ENCODE measurements at regions not wholly inside any gene's neighbourhood (a gene's known extent, or its start where the extent isn't known, plus 50 kb on each side); places are given as distances from the start of the nearest gene placed in this dataset.

DNA sequence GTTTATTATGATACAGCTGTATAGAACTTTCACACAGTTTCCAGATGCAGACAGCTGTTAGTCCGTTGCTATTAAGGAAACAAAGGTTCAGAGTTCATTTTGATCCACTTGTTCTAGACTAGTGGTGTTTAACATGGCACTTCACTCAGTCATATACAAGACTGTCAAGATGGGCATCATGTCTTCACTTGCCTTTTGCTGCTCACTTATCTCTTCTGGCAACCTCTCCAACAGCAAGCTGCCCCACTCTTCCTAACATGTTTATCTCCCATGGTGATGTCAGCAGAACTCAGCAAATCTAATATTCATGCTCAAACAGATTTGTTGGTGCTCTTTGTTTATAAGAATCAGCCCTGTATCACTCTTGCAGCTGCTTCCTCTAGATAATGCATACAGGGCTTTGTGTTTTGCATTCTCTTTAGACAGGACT lies 236.2 kb upstream of the HAND2 start:
- no peaks in the 10 kb centered on the region for H3K36me3 ChIP-seq
- DNase-seq: no peak
- no peaks in the 10 kb centered on the region for H3K9me3 ChIP-seq
- no peak overlapping the region for H3K4me3 ChIP-seq
- H3K27me3 ChIP-seq: no peaks in the 10 kb centered on the region
- H3K27ac ChIP-seq: no peak overlapping the region
- no peak for TF ChIP-seq CTCF (IDR thresholded peaks at IDR 0.05)
- intact Hi-C loops (cut with DNase I; ENCODE audit: low total_unique reads): no loop called here
- no peaks in the 10 kb centered on the region for H3K4me1 ChIP-seq

- no peak for DNase-seq
- H3K27ac ChIP-seq: no peak overlapping the region
- intact Hi-C loops (cut with DNase I; ENCODE audit: low total_unique reads): no loop called here
Measured at GRCh38 chr4:173765751-173766150, 235.7 kb upstream of the HAND2 start.

DNA sequence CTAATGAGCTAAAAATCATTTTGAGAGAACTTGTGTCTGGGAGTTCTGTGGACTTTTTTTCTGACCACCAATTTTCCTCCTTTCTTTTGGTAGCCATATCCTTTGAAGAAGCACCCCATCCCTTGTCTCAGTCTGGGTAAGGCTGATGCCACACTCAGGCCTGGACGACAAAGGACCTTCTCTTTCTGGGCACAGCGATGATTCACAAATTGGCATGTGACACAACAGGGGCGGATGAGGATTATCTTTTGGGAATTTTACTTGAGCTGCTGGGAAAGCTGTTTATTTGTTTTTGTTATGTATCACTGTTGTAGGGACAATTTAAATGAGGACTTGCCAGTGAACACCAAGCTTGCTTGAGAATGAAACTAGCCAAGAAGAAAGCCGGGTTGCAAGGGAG lies 233.4 kb upstream of the HAND2 start:
- no peak for DNase-seq
- no peak for TF ChIP-seq CTCF (IDR thresholded peaks at IDR 0.05)
- Histone ChIP-seq H3K4me3 (no peak overlapping the region), H3K36me3 (no peaks in the 10 kb centered on the region), H3K27me3 (no peaks in the 10 kb centered on the region), H3K4me1 (peaks cover 0 to 10% (median 0%) of the 10 kb centered on the region in 4 donors), H3K9me3 (no peaks in the 10 kb centered on the region), H3K27ac (no peak overlapping the region)
- intact Hi-C loops (cut with DNase I; ENCODE audit: low total_unique reads): no loop called here

More at GRCh38 chr4:173765751-173766150, 235.7 kb upstream of the HAND2 start:
- no peaks in the 10 kb centered on the region for H3K4me1 ChIP-seq
- no peaks in the 10 kb centered on the region for H3K27me3 ChIP-seq
- H3K36me3 ChIP-seq: no peaks in the 10 kb centered on the region
- H3K9me3 ChIP-seq: no peaks in the 10 kb centered on the region
- no peak overlapping the region for H3K4me3 ChIP-seq
- no peak for TF ChIP-seq CTCF (IDR thresholded peaks at IDR 0.05)

GRCh38 chr4:173761938-173762337 lies 231.9 kb upstream of the HAND2 start:
- TF ChIP-seq CTCF (IDR thresholded peaks at IDR 0.05): no peak
- Histone ChIP-seq H3K4me1 (peaks cover 0 to 15% (median 0%) of the 10 kb centered on the region in 4 donors), H3K9me3 (no peaks in the 10 kb centered on the region), H3K36me3 (no peaks in the 10 kb centered on the region), H3K4me3 (no peak overlapping the region), H3K27me3 (no peaks in the 10 kb centered on the region), H3K27ac (no peak overlapping the region)
- no peak for DNase-seq
- intact Hi-C loops (cut with DNase I; ENCODE audit: low total_unique reads): no loop called here

DNA sequence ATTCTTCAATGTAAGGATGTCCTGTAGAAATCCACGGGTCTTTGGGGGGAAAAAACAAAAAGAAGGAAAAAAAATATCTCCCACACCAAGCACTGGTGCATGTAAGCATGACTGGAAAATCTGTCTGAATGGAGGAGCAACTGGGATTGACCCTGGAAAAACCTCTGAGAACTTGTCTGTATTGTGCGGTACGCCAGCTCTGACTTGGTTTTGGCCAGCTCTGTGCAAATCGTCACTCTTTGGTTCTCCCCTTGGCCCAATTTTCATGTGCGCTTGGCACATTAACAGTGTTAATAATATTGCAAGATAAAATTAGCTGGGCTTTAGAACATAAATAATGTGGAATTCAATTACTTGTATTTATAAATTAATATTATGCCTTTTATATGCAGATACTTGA lies 231.2 kb upstream of the HAND2 start:
- Histone ChIP-seq H3K27me3 (no peaks in the 10 kb centered on the region), H3K4me1 (peaks cover 0 to 15% (median 0%) of the 10 kb centered on the region in 4 donors), H3K27ac (no peak overlapping the region), H3K36me3 (no peaks in the 10 kb centered on the region), H3K9me3 (no peaks in the 10 kb centered on the region), H3K4me3 (no peak overlapping the region)
- no peak for TF ChIP-seq CTCF (IDR thresholded peaks at IDR 0.05)
- intact Hi-C loops (cut with DNase I; ENCODE audit: low total_unique reads): no loop called here
- DNase-seq: no peak

DNA sequence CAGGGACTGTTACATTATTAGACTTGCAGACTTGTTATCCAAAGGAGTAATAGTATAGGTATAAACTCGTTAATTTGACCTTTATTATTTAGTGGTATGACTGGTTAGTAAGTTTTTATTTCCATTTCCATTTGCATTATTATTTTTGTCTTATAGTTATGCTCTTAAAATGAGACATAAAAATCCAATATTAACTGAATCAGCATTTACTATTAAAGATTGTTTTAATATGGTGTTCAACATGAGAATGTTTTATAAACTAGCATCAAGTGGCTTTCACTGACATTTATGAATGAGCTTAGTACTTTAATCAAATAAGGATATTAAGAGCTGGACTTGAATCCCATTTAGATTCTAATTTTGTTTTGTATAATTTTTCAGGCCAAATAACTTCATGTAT lies 228.1 kb upstream of the HAND2 start:
- no peak overlapping the region for H3K4me3 ChIP-seq
- intact Hi-C loops (cut with DNase I; ENCODE audit: low total_unique reads): no loop called here
- no peak for TF ChIP-seq CTCF (IDR thresholded peaks at IDR 0.05)
- DNase-seq: no peak
- H3K36me3 ChIP-seq: no peaks in the 10 kb centered on the region
- no peaks in the 10 kb centered on the region for H3K27me3 ChIP-seq
- peaks cover 0 to 15% (median 0%) of the 10 kb centered on the region in 4 donors for H3K4me1 ChIP-seq
- H3K27ac ChIP-seq: no peak overlapping the region
- H3K9me3 ChIP-seq: no peaks in the 10 kb centered on the region
